Thoracic aorta (tissue), 2 donors: ENCODE measurements at regions not wholly inside any gene's neighbourhood (a gene's known extent, or its start where the extent isn't known, plus 50 kb on each side); places are given as distances from the start of the nearest gene placed in this dataset.
"Not testable (repeated sequence)": the region's sequence is repeated elsewhere in the genome, so short reads cannot be mapped to it uniquely, and the experiment has no call there.

ENCODE experiments used
- ATAC-seq: fragments of 150-250 bp; one replicate; pipeline ENCODE4 v1.8.0; 2017; ENCODE audit warnings: low read depth; ENCODE audit not compliant: insufficient number of reproducible peaks, low FRiP score
- DNase-seq: peaks from one replicate; pipeline ENCODE4 v3.0.0-alpha.2; 2020; ENCODE audit warnings: low spot score
- H3K27ac ChIP-seq, 2 donors: fragments of 200-600 bp; sonication (generic); 1 replicate in 1 of 2; 2 replicates in 1 of 2; pipeline ENCODE4 v1.5.1; 2016; ENCODE audit warnings: mild to moderate bottlenecking in 2 of 2, moderate library complexity in 2 of 2
- H3K27me3 ChIP-seq: fragments of 200-600 bp; sonication (generic); replicated peaks from 2 replicates; pipeline ENCODE4 v1.6.0; 2016; ENCODE audit warnings: mild to moderate bottlenecking; ENCODE audit not compliant: insufficient read depth
- H3K36me3 ChIP-seq: fragments of 200-600 bp; sonication (generic); one replicate; pipeline ENCODE4 v1.5.1; 2016
- H3K4me1 ChIP-seq, 2 donors: fragments of 200-600 bp; sonication (generic); 1 replicate in 1 of 2; 2 replicates in 1 of 2; pipeline versions ENCODE4 v1.5.1 to v1.6.0; 2016; ENCODE audit warnings: low read depth in 2 of 2, mild to moderate bottlenecking in 1 of 2; ENCODE audit not compliant: control insufficient read depth in 1 of 2
- H3K4me3 ChIP-seq: fragments of 200-600 bp; sonication (generic); 2 replicates; pipeline ENCODE4 v1.5.1; 2016; ENCODE audit warnings: mild to moderate bottlenecking
- H3K9me3 ChIP-seq: fragments of 200-600 bp; sonication (generic); 2 replicates; pipeline ENCODE4 v1.5.1; 2016
- TF ChIP-seq, protein P1 (sequence below): fragments of 200-600 bp; sonication (generic); IDR thresholded peaks from one replicate; pipeline ENCODE4 v1.5.1; 2019; ENCODE audit warnings: antibody characterized with exemption

DNA sequence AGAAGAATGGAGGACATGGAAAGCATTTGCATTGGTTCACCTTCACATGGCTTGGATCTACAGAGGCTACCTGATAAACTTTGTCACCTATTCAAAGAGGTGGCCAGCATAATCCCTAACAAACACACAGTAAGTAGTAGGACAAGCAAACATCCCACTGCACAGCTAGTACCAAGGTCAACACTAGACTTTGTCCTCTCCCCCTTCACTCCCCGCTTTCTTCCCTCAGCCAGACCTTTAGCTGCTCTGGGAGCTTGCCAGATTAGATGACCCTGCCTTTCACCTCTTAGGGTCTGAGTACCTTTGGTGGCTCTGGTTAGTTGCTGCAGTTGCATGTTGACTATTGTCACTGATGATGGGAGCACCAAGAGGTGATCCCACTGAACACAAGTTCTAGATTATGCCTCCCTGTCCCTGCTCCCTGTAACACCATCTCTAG, 211.3 kb downstream of the CCDC74A start:
- not testable (repeated sequence) for H3K36me3 ChIP-seq, DNase-seq, H3K27me3 ChIP-seq, H3K9me3 ChIP-seq, H3K27ac ChIP-seq, H3K4me3 ChIP-seq, H3K4me1 ChIP-seq, ATAC-seq

DNA sequence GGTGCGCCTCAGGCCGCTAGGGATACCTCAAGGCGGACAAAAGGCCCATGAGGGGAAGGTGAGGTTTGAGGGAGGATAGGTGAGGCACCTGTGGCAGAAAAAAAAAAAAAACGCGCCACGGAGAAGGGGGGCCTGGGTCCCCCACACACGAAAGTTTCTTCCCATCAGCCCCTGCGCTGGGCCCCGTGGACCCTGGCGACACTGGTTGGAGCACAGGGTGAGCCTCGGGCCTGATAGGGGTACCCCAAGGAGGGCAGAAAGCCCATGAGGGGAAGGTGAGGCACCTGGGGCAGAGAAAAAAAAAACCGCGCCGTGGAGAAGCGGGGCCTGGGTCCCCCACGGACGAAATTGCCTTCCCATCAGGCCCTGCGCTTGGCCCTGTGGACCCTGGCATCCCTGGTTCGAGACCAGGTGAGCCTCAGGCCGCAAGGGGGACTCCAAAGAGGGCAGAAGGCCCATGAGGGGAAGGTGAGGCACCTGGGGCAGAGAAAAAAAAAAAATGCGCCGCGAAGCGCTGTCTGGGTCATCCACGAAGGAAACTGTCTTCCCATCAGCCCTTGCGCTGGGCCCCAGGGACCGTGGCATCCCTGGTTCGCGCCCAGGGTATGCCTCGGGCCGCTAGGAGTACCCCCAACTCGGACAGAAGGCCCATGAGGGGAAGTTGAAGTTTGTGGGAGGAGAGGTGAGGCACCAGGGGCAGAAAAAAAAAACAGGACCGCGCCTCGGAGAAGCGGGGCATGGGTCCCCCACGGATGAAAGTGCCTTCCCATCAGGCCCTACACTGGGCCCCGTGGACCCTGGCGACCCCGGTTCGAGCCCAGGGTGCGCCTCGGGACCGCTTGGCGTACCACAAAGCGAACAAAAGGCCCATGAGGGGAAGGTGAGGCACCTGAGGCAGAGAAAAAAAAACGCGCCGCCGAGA, 226.2 kb downstream of the CCDC74A start:
- Histone ChIP-seq H3K36me3 (no peaks in the 10 kb centered on the region), H3K27ac (no peak overlapping the region), H3K9me3 (no peaks in the 10 kb centered on the region), H3K27me3 (no peaks in the 10 kb centered on the region), H3K4me1 (no peaks in the 10 kb centered on the region), H3K4me3 (no peak overlapping the region)
- ATAC-seq (no peak), DNase-seq (no peak)
- TF ChIP-seq, protein P1, sequence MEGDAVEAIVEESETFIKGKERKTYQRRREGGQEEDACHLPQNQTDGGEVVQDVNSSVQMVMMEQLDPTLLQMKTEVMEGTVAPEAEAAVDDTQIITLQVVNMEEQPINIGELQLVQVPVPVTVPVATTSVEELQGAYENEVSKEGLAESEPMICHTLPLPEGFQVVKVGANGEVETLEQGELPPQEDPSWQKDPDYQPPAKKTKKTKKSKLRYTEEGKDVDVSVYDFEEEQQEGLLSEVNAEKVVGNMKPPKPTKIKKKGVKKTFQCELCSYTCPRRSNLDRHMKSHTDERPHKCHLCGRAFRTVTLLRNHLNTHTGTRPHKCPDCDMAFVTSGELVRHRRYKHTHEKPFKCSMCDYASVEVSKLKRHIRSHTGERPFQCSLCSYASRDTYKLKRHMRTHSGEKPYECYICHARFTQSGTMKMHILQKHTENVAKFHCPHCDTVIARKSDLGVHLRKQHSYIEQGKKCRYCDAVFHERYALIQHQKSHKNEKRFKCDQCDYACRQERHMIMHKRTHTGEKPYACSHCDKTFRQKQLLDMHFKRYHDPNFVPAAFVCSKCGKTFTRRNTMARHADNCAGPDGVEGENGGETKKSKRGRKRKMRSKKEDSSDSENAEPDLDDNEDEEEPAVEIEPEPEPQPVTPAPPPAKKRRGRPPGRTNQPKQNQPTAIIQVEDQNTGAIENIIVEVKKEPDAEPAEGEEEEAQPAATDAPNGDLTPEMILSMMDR: no peak

DNA sequence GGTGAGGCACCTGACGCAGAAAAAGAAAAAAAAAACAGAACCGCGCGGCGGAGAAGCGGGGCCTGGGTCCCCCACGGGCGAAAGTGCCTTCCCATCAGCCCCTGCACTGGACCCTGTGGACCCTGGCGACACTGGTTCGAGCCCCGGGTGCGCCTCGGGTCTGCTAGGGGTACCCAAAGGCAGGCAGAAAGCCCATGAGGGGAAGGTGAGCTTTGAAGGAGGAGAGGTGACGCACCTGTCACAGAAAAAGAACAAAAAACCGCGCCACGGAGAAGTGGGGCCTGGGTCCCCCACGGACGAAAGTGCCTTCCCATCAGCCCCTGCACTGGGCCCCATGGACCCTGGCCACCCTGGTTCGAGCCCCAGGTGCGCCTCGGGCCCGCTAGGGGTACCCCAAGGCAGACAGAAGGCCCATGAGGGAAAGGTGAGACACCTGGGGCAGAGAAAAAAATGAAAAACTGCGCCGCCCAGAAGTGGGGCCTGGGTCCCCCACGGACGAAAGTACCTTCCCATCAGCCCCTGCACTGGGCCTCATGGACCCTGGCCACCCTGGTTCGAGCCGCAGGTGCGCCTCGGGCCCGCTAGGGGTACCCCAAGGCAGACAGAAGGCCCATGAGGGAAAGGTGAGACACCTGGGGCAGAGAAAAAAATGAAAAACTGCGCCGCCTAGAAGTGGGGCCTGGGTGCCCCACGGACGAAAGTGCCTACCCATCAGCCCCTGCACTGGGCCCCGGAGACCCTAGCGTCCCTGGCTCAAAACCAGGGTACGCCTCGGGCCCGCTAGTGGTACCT, 227.4 kb downstream of the CCDC74A start:
- H3K9me3 ChIP-seq: no peaks in the 10 kb centered on the region
- no peak overlapping the region for H3K4me3 ChIP-seq
- no peak overlapping the region for H3K27ac ChIP-seq
- TF ChIP-seq, protein P1: no peak
- no peaks in the 10 kb centered on the region for H3K36me3 ChIP-seq
- H3K4me1 ChIP-seq: no peaks in the 10 kb centered on the region
- DNase-seq (no peak), ATAC-seq (no peak)
- no peaks in the 10 kb centered on the region for H3K27me3 ChIP-seq

DNA sequence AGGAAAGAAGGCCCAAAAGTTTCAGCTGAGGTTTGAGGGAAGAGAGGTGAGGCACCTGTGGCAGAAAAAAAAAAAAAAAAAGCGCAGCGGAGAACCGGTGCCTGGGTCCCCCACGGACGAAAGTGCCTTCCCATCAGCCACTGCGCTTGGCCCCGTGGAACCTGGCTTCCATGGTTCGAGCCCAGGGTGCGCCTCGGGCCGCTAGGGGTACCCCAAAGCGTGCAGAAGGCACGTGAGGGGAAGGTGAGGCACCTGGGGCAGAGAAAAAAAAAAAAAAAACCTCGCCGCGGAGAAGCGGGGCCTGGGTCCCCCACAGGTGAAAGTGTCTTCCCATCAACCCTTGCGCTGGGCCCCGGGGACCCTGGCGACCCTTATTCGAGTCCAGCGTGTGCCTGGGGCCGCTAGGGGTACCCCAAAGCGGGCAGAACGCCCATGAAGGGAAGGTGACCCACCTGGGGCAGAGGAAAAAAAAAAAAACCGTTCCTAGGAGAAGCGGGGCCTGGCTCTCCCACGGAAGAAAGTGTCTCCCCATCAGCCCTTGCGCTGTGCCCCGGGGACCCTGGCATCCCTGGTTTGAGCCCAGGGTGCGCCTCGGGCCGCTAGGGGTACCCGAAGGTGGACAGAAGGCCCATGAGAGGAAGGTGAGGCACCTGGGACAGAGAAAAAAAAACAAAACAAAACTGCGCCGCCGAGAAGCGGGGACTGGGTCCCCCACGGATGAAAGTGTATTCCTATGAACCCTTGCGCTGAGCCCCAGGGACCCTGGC, 228.6 kb downstream of the CCDC74A start:
- no peak for DNase-seq
- Histone ChIP-seq H3K4me3 (no peak overlapping the region), H3K9me3 (no peaks in the 10 kb centered on the region), H3K27ac (no peak overlapping the region), H3K4me1 (no peaks in the 10 kb centered on the region), H3K27me3 (no peaks in the 10 kb centered on the region), H3K36me3 (no peaks in the 10 kb centered on the region)
- ATAC-seq: no peak
- TF ChIP-seq, protein P1: no peak

DNA sequence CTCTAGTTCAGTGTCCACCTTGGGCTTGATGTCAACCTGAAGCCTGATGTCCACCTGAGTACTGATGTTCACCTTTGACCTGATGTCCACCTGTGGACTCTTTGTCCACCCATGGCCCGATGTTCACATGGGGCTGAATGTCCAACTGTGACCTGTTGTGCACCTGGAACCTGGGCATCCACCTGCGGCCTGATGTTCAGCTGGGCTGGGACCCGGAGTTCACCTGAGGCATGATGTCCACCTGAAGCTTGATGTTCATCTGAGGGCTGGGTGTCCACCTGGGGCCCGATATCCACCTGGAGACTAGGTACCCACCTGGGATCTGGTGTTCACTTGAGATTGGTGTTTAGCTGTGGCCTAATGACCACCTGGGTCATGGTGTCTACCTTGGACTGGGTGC, 231.3 kb downstream of the CCDC74A start:
- H3K27ac ChIP-seq, ATAC-seq, H3K4me1 ChIP-seq, H3K9me3 ChIP-seq, H3K36me3 ChIP-seq, H3K4me3 ChIP-seq, H3K27me3 ChIP-seq, DNase-seq: not testable (repeated sequence)

DNA sequence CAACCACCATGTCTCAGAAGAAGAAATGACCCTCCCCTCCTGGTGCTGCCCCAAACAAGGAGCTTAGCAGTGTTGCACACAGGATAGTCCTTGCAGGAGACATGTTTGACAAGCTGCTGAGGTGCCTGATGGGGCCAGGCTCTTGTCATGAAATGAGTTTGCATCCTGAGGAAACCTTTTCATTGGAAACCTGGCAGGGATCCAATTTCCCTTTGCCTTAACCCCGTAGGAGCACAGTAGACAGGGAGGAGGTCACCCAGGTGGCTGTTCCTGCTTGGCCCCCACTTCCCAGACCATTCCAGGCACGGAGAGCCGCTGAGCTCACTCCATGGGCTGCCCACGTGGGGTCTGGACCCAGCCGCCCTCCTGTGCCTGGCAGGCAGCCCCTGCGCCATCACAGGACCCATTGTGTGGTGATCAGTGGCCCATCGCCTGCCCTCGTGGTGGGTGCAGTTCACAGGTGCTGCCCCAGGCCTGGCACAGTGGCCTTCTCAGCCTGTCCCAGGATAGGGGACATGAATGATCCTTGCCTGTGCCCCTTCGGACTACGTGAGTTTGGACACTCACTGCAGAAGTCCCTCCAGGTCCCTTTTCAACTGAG, 247.4 kb downstream of the CCDC74A start:
- H3K27me3 ChIP-seq, H3K27ac ChIP-seq, H3K9me3 ChIP-seq, H3K36me3 ChIP-seq, DNase-seq, ATAC-seq, H3K4me1 ChIP-seq, H3K4me3 ChIP-seq: not testable (repeated sequence)

DNA sequence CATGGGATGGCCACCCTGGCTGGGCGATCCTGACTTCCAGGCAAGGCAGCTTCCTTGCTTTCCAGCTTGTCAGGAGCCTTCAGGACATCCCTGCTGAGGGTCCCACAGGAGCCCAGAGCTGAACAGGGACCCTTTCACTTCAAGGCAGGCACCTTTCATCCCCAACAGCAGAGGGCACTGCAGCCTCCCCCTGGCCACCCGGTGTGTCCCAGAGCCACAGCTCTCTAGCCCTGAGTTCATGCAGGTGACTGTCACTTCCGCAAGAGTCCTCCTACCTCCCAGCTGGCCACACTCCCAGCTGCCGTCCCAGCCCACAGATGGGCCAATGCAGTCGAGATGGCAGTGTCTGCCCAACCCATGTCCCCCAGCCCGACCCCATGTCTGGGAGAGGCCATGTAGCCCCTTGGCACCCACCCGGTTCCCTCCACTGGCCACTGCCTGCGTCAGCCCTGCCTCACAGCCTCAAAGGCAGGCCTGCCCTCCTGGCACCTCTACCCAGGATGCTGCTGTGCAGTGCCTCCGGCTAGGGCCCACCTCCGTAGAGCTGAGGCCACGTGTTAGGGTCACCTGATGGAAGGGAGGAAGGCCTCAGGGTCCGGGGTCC, 248.3 kb downstream of the CCDC74A start:
- H3K36me3 ChIP-seq, H3K4me1 ChIP-seq, ATAC-seq, H3K4me3 ChIP-seq, H3K9me3 ChIP-seq, DNase-seq, H3K27me3 ChIP-seq, H3K27ac ChIP-seq: not testable (repeated sequence)

DNA sequence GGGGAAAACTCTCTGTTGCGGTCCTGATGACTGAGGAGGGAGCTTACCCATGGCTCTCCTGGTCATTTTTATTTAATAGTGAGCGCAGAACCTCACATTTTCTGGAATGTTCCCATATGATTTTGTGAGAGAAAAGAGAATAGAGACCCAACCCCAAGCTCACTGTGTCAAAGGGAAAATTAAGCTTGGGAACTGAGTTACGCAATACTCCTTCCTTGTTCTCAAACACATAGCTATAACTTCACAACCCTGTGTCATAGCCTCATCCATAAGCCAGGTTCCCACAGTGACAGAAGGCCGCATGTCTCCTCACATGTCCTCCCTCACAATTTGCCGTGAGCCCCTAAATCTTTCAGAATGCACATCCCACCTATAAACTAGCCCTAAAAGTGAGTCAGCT, 252.8 kb downstream of the CCDC74A start:
- H3K4me1 ChIP-seq, H3K36me3 ChIP-seq, H3K9me3 ChIP-seq, H3K27me3 ChIP-seq, H3K4me3 ChIP-seq, H3K27ac ChIP-seq, DNase-seq, ATAC-seq: not testable (repeated sequence)
